ENCODE measurements at regions not wholly inside any gene's neighbourhood (a gene's known extent, or its start where the extent isn't known, plus 50 kb on each side); places are given as distances from the start of the nearest gene placed in this dataset.

GRCh38 chr20:55790178-55790577, 215.1 kb downstream of the CBLN4 start:
- H3K4me3 ChIP-seq (ENCODE audit: low read depth, low read length), result no peak overlapping the region
- no peak for DNase-seq (ENCODE audit: low read depth)
- TF ChIP-seq, protein P1, sequence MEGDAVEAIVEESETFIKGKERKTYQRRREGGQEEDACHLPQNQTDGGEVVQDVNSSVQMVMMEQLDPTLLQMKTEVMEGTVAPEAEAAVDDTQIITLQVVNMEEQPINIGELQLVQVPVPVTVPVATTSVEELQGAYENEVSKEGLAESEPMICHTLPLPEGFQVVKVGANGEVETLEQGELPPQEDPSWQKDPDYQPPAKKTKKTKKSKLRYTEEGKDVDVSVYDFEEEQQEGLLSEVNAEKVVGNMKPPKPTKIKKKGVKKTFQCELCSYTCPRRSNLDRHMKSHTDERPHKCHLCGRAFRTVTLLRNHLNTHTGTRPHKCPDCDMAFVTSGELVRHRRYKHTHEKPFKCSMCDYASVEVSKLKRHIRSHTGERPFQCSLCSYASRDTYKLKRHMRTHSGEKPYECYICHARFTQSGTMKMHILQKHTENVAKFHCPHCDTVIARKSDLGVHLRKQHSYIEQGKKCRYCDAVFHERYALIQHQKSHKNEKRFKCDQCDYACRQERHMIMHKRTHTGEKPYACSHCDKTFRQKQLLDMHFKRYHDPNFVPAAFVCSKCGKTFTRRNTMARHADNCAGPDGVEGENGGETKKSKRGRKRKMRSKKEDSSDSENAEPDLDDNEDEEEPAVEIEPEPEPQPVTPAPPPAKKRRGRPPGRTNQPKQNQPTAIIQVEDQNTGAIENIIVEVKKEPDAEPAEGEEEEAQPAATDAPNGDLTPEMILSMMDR (conservative IDR thresholded peaks at IDR 0.05; ENCODE audit: low read depth, low read length), result no peak

GRCh38 chr20:55784036-55784435, 221.3 kb downstream of the CBLN4 start:
- H3K4me3 ChIP-seq (ENCODE audit: low read depth, low read length), result no peak overlapping the region
- TF ChIP-seq, protein P1 (conservative IDR thresholded peaks at IDR 0.05; ENCODE audit: low read depth, low read length), result no peak
- no peak for DNase-seq (ENCODE audit: low read depth)

DNA sequence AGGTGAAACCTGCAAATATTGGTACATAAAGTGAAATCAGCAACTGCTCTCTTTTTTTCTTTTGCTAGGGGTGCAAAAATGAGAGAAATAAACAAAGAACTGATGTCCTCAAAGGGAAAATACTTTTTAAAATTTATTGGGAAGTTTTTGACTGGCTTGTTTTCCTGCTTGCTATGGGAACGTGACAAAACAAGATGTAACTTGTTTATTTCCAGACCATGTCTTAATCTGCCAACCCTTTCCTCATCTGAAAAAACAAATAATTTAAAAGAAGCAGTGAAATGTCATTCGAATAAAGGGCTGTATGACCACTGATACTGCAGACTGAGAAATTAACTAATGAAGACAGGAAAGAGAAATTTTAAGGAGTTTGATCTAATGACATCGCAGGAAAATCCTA, 221.9 kb downstream of the CBLN4 start:
- TF ChIP-seq, protein P1 (conservative IDR thresholded peaks at IDR 0.05; ENCODE audit: low read depth, low read length), result no peak
- no peak overlapping the region for H3K4me3 ChIP-seq (ENCODE audit: low read depth, low read length)
- no peak for DNase-seq (ENCODE audit: low read depth)

GRCh38 chr20:55782912-55783253, 222.4 kb downstream of the CBLN4 start:
- TF ChIP-seq, protein P1 (conservative IDR thresholded peaks at IDR 0.05; ENCODE audit: low read depth, low read length), result no peak
- DNase-seq (ENCODE audit: low read depth), result no peak
- no peak overlapping the region for H3K4me3 ChIP-seq (ENCODE audit: low read depth, low read length)

- H3K4me3 ChIP-seq (ENCODE audit: low read depth, low read length), result no peak overlapping the region
- DNase-seq (ENCODE audit: low read depth), result no peak
- TF ChIP-seq, protein P1 (conservative IDR thresholded peaks at IDR 0.05; ENCODE audit: low read depth, low read length), result no peak
These were observed 223.0 kb downstream of the CBLN4 start for GRCh38 chr20:55782224-55782911.

GRCh38 chr20:55778796-55779195, 226.5 kb downstream of the CBLN4 start:
- DNase-seq (ENCODE audit: low read depth), result no peak
- TF ChIP-seq, protein P1 (conservative IDR thresholded peaks at IDR 0.05; ENCODE audit: low read depth, low read length), result no peak

DNA sequence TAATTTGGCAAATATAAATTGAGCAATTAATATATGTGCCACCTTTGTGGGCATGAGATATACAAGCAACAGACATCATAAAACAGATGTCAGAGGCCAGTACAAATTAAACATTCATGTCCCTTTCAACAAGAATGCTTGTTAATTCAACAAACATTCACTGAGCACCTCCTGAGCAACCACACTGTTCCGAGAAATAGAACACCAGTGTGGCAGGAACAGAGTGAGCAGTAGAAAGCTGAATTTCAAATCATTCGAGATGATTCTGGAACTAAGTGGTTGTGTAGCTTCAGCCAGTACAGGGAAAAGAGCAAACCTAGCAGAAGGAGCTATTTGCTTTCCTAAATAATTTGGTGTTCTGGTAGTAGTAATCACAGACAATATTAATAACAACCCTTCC, 227.7 kb downstream of the CBLN4 start:
- TF ChIP-seq, protein P1 (conservative IDR thresholded peaks at IDR 0.05; ENCODE audit: low read depth, low read length), result no peak
- no peak for DNase-seq (ENCODE audit: low read depth)
- H3K4me3 ChIP-seq (ENCODE audit: low read depth, low read length), result no peak overlapping the region

More at GRCh38 chr20:55778796-55779195, 226.5 kb downstream of the CBLN4 start:
- H3K4me3 ChIP-seq (ENCODE audit: low read depth, low read length), result no peak overlapping the region

Data from epithelial cell of proximal tubule (primary cell).